Caki2 (cell line): ENCODE measurements at regions not wholly inside any gene's neighbourhood (a gene's known extent, or its start where the extent isn't known, plus 50 kb on each side); places are given as distances from the start of the nearest gene placed in this dataset.
"Not testable (repeated sequence)": the region's sequence is repeated elsewhere in the genome, so short reads cannot be mapped to it uniquely, and the experiment has no call there.

Source experiments
- DNase-seq: peaks from one replicate; pipeline ENCODE4 v3.0.0-alpha.2; 2015; ENCODE audit warnings: low read depth
- in situ Hi-C: cut with HindIII; loops from 2 replicates; pipeline ENCODE4 v1.10.0; 2016; ENCODE audit warnings: low sequenced_read_pairs, low pct_unique_long_range_greater_than_20kb, mixed read lengths

- in situ Hi-C loops = no loop called here
Observed at GRCh38 chr6:170012037-170012330, 260.6 kb downstream of the ERMARD start.

GRCh38 chr6:170011204-170012036, 260.0 kb downstream of the ERMARD start:
- in situ Hi-C loops = no loop called here
- no peak for DNase-seq

More at GRCh38 chr6:170012037-170012330, 260.6 kb downstream of the ERMARD start:
- no peak for DNase-seq

GRCh38 chr6:170010665-170011203, 259.3 kb downstream of the ERMARD start:
- DNase-seq = no peak
- in situ Hi-C loops = no loop called here

DNA sequence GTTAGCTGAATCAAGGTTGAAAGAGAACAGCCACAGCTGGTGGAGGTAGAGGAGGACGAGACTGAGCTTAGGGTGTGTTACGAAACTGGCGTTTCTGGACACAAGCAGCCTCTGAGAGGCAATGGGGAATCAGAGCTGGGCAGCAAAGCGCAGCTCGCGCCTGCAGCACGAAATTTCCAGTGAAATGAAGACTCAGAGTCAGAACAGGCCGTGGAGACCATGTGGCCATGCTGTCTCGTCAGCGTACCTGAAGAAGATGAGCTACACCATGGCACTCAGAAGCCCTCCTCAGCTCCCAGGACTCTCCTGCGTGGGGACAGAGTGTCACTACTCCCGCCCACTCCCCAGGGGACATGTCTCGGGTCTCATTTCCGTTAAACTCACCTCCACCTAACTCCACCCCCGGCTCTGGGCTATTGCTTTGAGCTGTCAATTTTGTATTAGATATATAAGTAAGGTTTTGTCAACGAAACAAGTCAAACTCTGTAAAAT, 256.9 kb downstream of the ERMARD start:
- no peak for DNase-seq
- in situ Hi-C loops = no loop called here

DNA sequence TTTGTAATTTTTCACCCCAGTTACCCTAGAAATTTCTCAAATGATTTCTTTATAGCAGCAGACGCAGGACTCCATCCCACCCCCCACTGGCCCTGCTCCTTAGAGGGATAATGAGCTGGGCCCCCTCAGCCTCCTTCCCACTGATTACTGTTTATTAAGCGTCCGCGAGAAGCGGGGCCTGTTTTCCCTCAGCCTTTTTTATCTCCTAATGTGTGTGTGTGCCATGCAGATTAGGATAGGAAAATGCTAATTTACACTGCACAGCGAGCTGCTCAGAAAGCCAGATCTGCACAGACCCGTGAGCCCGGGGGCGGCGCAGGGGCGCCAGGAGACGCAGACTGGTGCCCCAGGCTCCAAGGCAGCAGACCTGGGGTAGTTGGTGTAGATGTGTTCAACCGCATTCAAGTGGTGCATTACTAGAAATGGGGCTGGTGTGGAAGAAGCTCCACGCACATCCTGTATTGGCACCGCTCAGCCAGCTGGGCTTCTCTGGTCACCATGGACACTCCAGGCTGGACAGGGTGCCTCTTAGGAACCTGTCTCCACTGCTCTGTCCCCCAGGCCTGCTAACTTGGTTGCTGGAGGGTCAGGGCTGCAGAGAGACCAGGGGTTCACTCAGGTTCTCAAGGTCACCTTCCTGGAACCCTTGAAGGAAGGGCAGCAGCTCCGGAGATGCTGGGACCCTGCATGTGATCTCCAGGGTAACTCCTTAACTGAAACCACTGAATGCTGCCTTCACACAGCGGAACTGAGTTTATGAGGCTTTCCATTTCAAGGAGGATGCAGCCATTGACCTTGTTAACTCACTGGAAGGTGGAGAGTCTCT, 256.3 kb downstream of the ERMARD start:
- in situ Hi-C loops = no loop called here

DNA sequence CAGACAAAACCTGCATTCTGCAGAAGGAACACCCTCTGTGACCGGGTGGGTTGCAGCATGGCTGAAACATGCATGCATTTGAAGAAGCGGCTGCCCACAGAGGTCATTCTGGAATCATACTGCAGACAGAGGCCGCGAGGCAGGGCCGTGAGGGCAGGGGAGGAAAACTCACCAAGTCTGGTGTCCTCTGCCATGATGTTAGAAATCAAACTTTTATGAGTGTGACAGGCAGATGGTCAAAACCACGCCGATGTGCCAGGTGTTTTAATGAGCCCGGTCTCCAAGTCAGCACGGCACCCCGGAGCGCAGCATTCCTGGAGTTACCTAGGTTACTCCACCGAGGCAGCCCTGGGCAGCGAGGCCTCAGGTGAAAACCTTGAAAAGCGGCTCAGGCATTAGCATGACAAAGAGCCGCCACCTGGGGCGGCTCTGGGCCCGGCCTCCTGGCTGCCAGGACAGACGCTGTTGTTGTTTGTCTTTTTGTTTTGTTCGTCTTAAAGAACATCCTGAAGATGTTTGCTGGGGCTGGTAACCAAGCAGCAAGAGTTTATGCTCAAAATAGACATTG, 255.6 kb downstream of the ERMARD start:
- DNase-seq = no peak
- in situ Hi-C loops = no loop called here

More for the DNA sequence above, 256.3 kb downstream of the ERMARD start:
- no peak for DNase-seq

GRCh38 chr6:170006071-170006899, 254.9 kb downstream of the ERMARD start:
- no peak for DNase-seq
- in situ Hi-C loops = no loop called here

- in situ Hi-C loops = no loop called here
- no peak for DNase-seq
Observed at GRCh38 chr6:170005665-170006064, 254.2 kb downstream of the ERMARD start.

DNA sequence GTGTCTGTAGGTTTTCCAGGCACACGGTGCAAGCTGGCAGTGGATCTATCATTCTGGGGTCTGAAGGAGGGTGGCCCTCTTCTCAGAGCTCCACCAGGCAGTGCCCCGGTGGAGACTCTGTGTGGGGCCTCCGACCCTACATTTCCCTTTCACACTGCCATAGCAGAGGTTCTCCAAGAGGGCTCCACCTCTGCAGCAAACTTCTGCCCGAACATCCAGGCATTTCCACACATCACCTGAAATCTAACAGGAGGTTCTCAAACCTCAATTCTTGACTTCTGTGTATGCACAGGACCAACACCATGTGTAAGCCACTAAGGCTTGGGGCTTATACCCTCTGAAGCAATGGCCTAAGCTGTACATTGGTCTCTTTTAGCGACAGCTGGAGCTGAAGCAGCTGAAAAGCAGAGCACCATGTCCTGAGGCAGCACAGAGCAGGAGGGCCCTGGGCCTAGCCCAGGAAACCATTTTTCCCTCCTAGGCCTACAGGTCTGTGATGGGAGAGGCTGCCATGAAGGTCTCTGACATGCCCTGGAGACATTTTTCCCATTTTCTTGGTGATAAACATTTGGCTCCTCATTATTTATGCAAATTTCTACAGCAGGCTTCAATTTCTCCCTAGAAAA, 253.3 kb downstream of the ERMARD start:
- in situ Hi-C loops = no loop called here
- no peak for DNase-seq

- in situ Hi-C loops = no loop called here
- DNase-seq = no peak
Observed at GRCh38 chr6:170003451-170004160, 252.2 kb downstream of the ERMARD start.

DNA sequence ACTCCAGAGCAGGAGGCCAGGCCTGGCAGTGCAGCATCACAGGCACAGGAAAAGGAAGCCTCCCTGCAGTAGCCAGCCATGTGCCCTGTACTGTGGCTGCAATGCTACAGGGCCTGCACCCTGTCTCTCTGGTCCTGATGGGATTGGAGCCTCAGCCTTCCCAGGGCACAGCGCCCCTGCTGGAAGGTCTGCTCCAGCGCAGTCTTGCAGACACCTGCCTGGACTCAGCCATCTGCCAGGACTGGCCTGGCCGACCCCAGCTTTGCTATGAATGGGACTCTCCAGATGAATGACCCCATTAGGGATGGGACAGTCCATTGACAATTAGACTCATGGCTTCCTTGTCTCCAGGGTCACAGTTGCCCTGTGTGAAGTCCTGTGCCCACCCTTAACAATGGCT, 251.6 kb downstream of the ERMARD start:
- in situ Hi-C loops = no loop called here

DNA sequence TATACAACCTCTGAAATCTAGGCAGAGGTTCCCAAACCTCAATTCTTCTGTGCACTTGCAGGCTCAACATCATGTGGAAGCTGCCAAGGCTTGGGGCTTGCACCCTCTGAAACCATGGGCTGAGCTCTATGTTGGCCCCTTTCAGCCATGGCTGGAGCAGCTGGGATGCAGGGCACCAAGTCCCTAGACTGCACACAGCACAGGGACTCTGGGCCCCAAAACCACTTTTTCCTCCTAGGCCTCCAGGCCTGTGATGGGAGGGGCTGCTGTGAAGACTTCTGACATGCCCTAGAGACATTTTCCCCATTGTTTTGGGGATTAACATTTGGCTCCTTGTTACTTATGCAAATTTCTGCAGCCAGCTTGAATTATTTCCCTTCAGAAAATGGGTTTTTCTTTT, 250.4 kb downstream of the ERMARD start:
- in situ Hi-C loops, DNase-seq: not testable (repeated sequence)

More for the DNA sequence above, 251.6 kb downstream of the ERMARD start:
- DNase-seq = no peak

DNA sequence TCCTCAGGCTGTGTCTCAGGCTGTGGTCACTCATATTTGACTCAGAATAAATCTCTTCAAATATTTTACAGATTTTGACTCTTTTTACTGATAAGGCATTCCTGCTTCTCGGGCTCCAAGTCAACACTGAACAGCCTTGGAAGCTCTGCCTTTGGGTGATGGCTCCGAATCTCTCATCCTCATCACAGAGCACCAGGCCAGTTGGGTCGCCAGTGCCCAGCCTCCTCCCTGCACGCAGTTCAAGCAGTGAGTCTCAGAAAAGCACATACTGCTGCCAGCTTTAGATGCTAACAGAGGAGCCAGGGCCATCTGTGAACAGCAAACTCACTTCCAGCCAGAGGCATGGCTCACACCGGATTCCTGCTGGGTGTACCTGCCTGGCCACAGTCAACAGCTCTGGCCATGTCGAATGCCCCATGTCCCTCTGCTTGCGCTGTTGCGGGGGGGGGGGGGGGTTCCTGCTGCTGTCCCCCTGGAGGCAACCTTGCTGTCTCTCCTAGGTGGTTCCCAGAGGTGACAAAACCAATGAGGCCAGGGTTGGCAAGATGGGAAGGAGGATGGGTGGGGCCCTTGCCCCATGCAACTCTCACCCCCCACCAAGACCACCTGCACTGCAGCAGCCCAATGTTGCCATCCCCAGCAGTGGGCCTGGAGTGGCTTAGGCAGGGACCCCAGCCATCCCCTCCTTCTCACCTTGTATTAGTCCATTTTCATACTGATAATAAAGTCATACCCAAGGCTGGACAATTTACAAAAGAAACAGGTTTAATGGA, 248.8 kb downstream of the ERMARD start:
- no peak for DNase-seq
- in situ Hi-C loops = no loop called here

DNA sequence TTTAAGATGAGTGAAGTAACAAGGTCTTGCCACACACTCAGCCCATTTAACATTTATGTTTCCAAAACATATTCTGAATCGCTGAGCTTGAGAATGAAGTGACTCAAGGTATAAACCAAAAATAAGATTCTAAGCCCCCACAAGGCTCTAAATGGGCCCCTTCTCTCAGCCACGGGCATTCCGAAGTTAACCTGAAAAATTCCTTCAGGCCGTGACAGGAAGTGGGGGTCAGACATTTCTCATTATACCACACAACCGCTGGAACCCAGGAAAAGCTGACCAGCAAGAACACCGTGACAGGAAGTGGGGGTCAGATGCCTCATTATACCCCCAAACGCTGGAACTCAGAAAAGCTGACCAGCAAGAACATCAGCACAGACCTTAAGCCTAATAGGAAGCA, 247.9 kb downstream of the ERMARD start:
- DNase-seq = no peak
- in situ Hi-C loops = no loop called here

DNA sequence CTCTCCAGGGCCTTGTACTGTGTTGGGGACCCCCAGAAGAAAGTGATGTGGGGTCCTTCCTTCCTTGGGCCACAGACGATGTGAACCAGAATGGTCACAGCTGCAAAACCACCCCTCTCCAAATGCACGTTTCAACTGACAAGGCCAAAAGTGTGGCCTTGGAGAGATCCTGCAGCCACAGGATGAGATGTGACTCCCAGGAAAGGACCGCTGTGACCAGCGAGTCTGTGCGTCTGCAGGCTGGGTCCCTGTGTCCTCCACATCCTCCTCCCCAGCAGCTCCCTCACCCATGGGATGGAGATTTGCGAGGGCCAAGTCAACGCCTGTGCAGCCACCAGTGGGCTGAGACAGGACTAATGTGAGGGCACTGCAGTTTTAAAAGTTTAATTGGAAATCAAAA, 247.0 kb downstream of the ERMARD start:
- DNase-seq = no peak
- in situ Hi-C loops = no loop called here

- DNase-seq = no peak
- in situ Hi-C loops = no loop called here
Observed at GRCh38 chr6:169997930-169998218, 246.5 kb downstream of the ERMARD start.
